IPS DF 4.7 (cell line): ENCODE measurements at regions not wholly inside any gene's neighbourhood (a gene's known extent, or its start where the extent isn't known, plus 50 kb on each side); places are given as distances from the start of the nearest gene placed in this dataset.

ENCODE experiments used
- DNase-seq: peaks from one replicate; pipeline ENCODE4 v3.0.0-alpha.2; 2013; ENCODE audit warnings: low spot score; ENCODE audit errors: extremely low read depth

GRCh38 chr5:7012057-7012456 is 298.8 kb downstream of the TENT4A start:
- no peak for DNase-seq

- no peak for DNase-seq
Observed at GRCh38 chr5:7014611-7015010, 301.4 kb downstream of the TENT4A start.

- peak; percentile 33 for DNase-seq
Observed at GRCh38 chr5:7015586-7016256, 302.5 kb downstream of the TENT4A start.

GRCh38 chr5:7016999-7017747 is 303.9 kb downstream of the TENT4A start:
- no peak for DNase-seq

- no peak for DNase-seq
Observed at GRCh38 chr5:7018198-7018597, 305.0 kb downstream of the TENT4A start.

GRCh38 chr5:7018601-7019000 is 305.4 kb downstream of the TENT4A start:
- DNase-seq = no peak

- DNase-seq = no peak
Observed at GRCh38 chr5:7036192-7036835, 323.1 kb downstream of the TENT4A start.

- DNase-seq = no peak
Observed at GRCh38 chr5:7039074-7039473, 325.8 kb downstream of the TENT4A start.

GRCh38 chr5:7040111-7040510 is 326.9 kb downstream of the TENT4A start:
- no peak for DNase-seq

- DNase-seq = no peak
Observed at GRCh38 chr5:7043797-7044196, 330.6 kb downstream of the TENT4A start.

- no peak for DNase-seq
Observed at GRCh38 chr5:7047511-7048261, 334.5 kb downstream of the TENT4A start.

GRCh38 chr5:7050986-7051385 is 337.8 kb downstream of the TENT4A start:
- no peak for DNase-seq

- DNase-seq = no peak
Observed at GRCh38 chr5:7053125-7053524, 339.9 kb downstream of the TENT4A start.

- no peak for DNase-seq
Observed at GRCh38 chr5:7053528-7054209, 340.4 kb downstream of the TENT4A start.

GRCh38 chr5:7066471-7067235 is 329.3 kb upstream of the ADCY2 start:
- no peak for DNase-seq

- no peak for DNase-seq
Observed at GRCh38 chr5:7068156-7068555, 327.8 kb upstream of the ADCY2 start.

GRCh38 chr5:7068899-7069298 is 327.0 kb upstream of the ADCY2 start:
- no peak for DNase-seq

- no peak for DNase-seq
Observed at GRCh38 chr5:7072188-7072587, 323.8 kb upstream of the ADCY2 start.

GRCh38 chr5:7073666-7074065 is 322.3 kb upstream of the ADCY2 start:
- no peak for DNase-seq

GRCh38 chr5:7074176-7074575 is 321.8 kb upstream of the ADCY2 start:
- DNase-seq = no peak

GRCh38 chr5:7075470-7075869 is 320.5 kb upstream of the ADCY2 start:
- DNase-seq = no peak
